ENCODE measurements at regions not wholly inside any gene's neighbourhood (a gene's known extent, or its start where the extent isn't known, plus 50 kb on each side); places are given as distances from the start of the nearest gene placed in this dataset.

- H2BK120ac ChIP-seq (ENCODE audit: low read depth, low read length), result no peak overlapping the region
- H2BK5ac ChIP-seq (ENCODE audit: low read length), result no peak overlapping the region
- H3K4me3 ChIP-seq (ENCODE audit: low read length in 2 of 2), result no peak overlapping the region
- H2BK15ac ChIP-seq (ENCODE audit: low read length), result no peak overlapping the region
- H2AFZ ChIP-seq (ENCODE audit: low read length), result peak overlapping the region; percentile 66
- no peak overlapping the region for H3K14ac ChIP-seq (ENCODE audit: low read length)
- no peak overlapping the region for H2AK5ac ChIP-seq (ENCODE audit: low read depth, low read length)
- H3K4me2 ChIP-seq (ENCODE audit: insufficient read depth, low read length, poor library complexity, severe bottlenecking), result no peak overlapping the region
- WGBS, 2 donors (ENCODE audit: extremely low coverage in 2 of 2, insufficient read length in 2 of 2, insufficient replicate concordance in 1 of 2), result no CpG with 5 or more reads among the region's 2 CpGs
- H3K4me1 ChIP-seq (ENCODE audit: control insufficient read depth in 2 of 2, insufficient read depth in 1 of 2, low read depth in 1 of 2, low read length in 2 of 2), result peaks cover 2 to 8% of the 10 kb centered on the region in 2 donors
- no peaks in the 10 kb centered on the region for H3K79me1 ChIP-seq (ENCODE audit: low read depth, low read length)
- H4K8ac ChIP-seq (ENCODE audit: low read depth, low read length), result no peak overlapping the region
- no peak for DNase-seq (ENCODE audit: low spot score)
- no peaks in the 10 kb centered on the region for H3K9me3 ChIP-seq (replicated peaks in 1 of 2; ENCODE audit: control insufficient read depth in 2 of 2, insufficient read depth in 1 of 2, low read depth in 1 of 2, low read length in 2 of 2)
- no peak overlapping the region for H3K9ac ChIP-seq (ENCODE audit: low read depth, low read length, poor library complexity)
- no peak overlapping the region for H3K27ac ChIP-seq (replicated peaks; ENCODE audit: low read length)
- no peak overlapping the region for H2BK12ac ChIP-seq (ENCODE audit: low read length)
- no peaks in the 10 kb centered on the region for H3K36me3 ChIP-seq (replicated peaks in 1 of 2; ENCODE audit: control insufficient read depth in 2 of 2, insufficient read depth in 2 of 2, low read length in 2 of 2)
- no peak overlapping the region for H3K18ac ChIP-seq (ENCODE audit: low read length)
- H3K23ac ChIP-seq (ENCODE audit: low read depth, low read length, poor library complexity), result no peak overlapping the region
- no peak overlapping the region for H4K91ac ChIP-seq (ENCODE audit: low read depth, low read length, poor library complexity)
- H3K4ac ChIP-seq (ENCODE audit: low read length), result no peak overlapping the region
- no peaks in the 10 kb centered on the region for H3K27me3 ChIP-seq (ENCODE audit: control insufficient read depth in 3 of 3, insufficient read depth in 3 of 3, low read depth in 1 of 3, low read length in 3 of 3)
Observed at GRCh38 chr7:12898004-12898403, 210.6 kb downstream of the ARL4A start.

DNA sequence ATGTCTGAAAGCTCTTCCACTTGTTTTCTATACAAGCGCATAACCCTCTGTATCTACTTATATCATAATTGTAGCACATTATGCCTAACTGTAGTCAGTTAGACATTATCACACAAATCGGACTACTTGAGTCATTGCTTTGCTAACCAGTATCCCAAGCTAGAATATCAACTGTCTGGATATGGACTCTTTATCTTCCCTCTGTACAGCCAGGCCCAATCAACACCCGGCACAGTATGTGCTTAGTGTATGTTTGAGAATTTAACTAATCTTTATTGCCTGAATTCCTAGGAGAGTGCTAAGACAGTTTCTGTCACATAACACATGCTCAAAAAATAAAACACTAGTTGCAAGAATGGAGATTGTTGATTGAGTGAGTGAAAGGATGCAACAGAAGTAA lies 211.2 kb downstream of the ARL4A start:
- WGBS, 2 donors (ENCODE audit: extremely low coverage in 2 of 2, insufficient read length in 2 of 2, insufficient replicate concordance in 1 of 2), result no CpG with 5 or more reads among the region's 3 CpGs
- DNase-seq (ENCODE audit: low spot score), result no peak
- H4K91ac ChIP-seq (ENCODE audit: low read depth, low read length, poor library complexity), result no peak overlapping the region
- no peak overlapping the region for H2BK120ac ChIP-seq (ENCODE audit: low read depth, low read length)
- H3K18ac ChIP-seq (ENCODE audit: low read length), result no peak overlapping the region
- no peaks in the 10 kb centered on the region for H3K27me3 ChIP-seq (ENCODE audit: control insufficient read depth in 3 of 3, insufficient read depth in 3 of 3, low read depth in 1 of 3, low read length in 3 of 3)
- no peak overlapping the region for H2BK5ac ChIP-seq (ENCODE audit: low read length)
- no peak overlapping the region for H3K4ac ChIP-seq (ENCODE audit: low read length)
- H2AFZ ChIP-seq (ENCODE audit: low read length), result peak overlapping the region; percentile 66
- H4K8ac ChIP-seq (ENCODE audit: low read depth, low read length), result no peak overlapping the region
- H3K23ac ChIP-seq (ENCODE audit: low read depth, low read length, poor library complexity), result no peak overlapping the region
- no peak overlapping the region for H3K4me2 ChIP-seq (ENCODE audit: insufficient read depth, low read length, poor library complexity, severe bottlenecking)
- H3K79me1 ChIP-seq (ENCODE audit: low read depth, low read length), result no peaks in the 10 kb centered on the region
- H3K9me3 ChIP-seq (replicated peaks in 1 of 2; ENCODE audit: control insufficient read depth in 2 of 2, insufficient read depth in 1 of 2, low read depth in 1 of 2, low read length in 2 of 2), result no peaks in the 10 kb centered on the region
- peaks cover 2 to 8% of the 10 kb centered on the region in 2 donors for H3K4me1 ChIP-seq (ENCODE audit: control insufficient read depth in 2 of 2, insufficient read depth in 1 of 2, low read depth in 1 of 2, low read length in 2 of 2)
- H2AK5ac ChIP-seq (ENCODE audit: low read depth, low read length), result no peak overlapping the region
- no peak overlapping the region for H3K9ac ChIP-seq (ENCODE audit: low read depth, low read length, poor library complexity)
- no peak overlapping the region for H3K27ac ChIP-seq (replicated peaks; ENCODE audit: low read length)
- no peak overlapping the region for H3K14ac ChIP-seq (ENCODE audit: low read length)
- H2BK15ac ChIP-seq (ENCODE audit: low read length), result no peak overlapping the region
- H3K36me3 ChIP-seq (replicated peaks in 1 of 2; ENCODE audit: control insufficient read depth in 2 of 2, insufficient read depth in 2 of 2, low read length in 2 of 2), result no peaks in the 10 kb centered on the region
- no peak overlapping the region for H2BK12ac ChIP-seq (ENCODE audit: low read length)
- H3K4me3 ChIP-seq (ENCODE audit: low read length in 2 of 2), result no peak overlapping the region

GRCh38 chr7:12905671-12906070 lies 218.2 kb downstream of the ARL4A start:
- Histone ChIP-seq H3K4ac (ENCODE audit: low read length) (no peak overlapping the region), H3K23ac (ENCODE audit: low read depth, low read length, poor library complexity) (no peak overlapping the region), H4K8ac (ENCODE audit: low read depth, low read length) (no peak overlapping the region), H3K4me3 (ENCODE audit: low read length in 2 of 2) (no peak overlapping the region), H3K27me3 (ENCODE audit: control insufficient read depth in 3 of 3, insufficient read depth in 3 of 3, low read depth in 1 of 3, low read length in 3 of 3) (no peaks in the 10 kb centered on the region), H3K14ac (ENCODE audit: low read length) (no peak overlapping the region), H3K18ac (ENCODE audit: low read length) (no peak overlapping the region), H3K9me3 (replicated peaks in 1 of 2; ENCODE audit: control insufficient read depth in 2 of 2, insufficient read depth in 1 of 2, low read depth in 1 of 2, low read length in 2 of 2) (peaks cover 0 to 8% of the 10 kb centered on the region in 2 donors), H2BK120ac (ENCODE audit: low read depth, low read length) (no peak overlapping the region), H4K91ac (ENCODE audit: low read depth, low read length, poor library complexity) (no peak overlapping the region), H3K27ac (replicated peaks; ENCODE audit: low read length) (no peak overlapping the region), H3K36me3 (replicated peaks in 1 of 2; ENCODE audit: control insufficient read depth in 2 of 2, insufficient read depth in 2 of 2, low read length in 2 of 2) (no peaks in the 10 kb centered on the region), H2BK12ac (ENCODE audit: low read length) (no peak overlapping the region), H3K79me1 (ENCODE audit: low read depth, low read length) (no peaks in the 10 kb centered on the region), H3K9ac (ENCODE audit: low read depth, low read length, poor library complexity) (no peak overlapping the region), H2AFZ (ENCODE audit: low read length) (no peak overlapping the region), H3K4me2 (ENCODE audit: insufficient read depth, low read length, poor library complexity, severe bottlenecking) (no peak overlapping the region), H2BK5ac (ENCODE audit: low read length) (no peak overlapping the region), H2AK5ac (ENCODE audit: low read depth, low read length) (no peak overlapping the region), H2BK15ac (ENCODE audit: low read length) (no peak overlapping the region), H3K4me1 (ENCODE audit: control insufficient read depth in 2 of 2, insufficient read depth in 1 of 2, low read depth in 1 of 2, low read length in 2 of 2) (no peaks in the 10 kb centered on the region)
- no CpG with 5 or more reads among the region's 5 CpGs for WGBS, 2 donors (ENCODE audit: extremely low coverage in 2 of 2, insufficient read length in 2 of 2, insufficient replicate concordance in 1 of 2)
- no peak for DNase-seq (ENCODE audit: low spot score)

DNA sequence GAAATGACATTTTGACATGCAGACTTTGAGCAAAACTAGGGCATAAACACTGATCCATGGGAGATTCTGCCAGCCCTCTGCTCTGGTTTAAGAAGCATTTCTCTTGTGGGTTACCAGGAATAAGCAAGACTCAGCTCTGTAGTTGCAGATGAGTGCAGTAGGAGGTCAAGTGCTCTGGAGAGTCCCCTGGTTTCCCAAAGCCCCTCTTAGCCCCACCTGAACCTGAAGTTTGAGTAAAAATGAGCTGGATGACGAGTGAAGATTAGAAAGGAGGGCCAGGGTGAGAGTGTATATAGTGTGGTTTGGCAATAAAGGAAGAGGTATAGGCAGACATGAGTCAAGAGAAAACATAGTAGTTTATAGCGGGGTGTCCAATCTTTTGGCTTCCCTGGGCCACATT lies 220.3 kb downstream of the ARL4A start:
- peaks cover 0 to 8% of the 10 kb centered on the region in 2 donors for H3K9me3 ChIP-seq (replicated peaks in 1 of 2; ENCODE audit: control insufficient read depth in 2 of 2, insufficient read depth in 1 of 2, low read depth in 1 of 2, low read length in 2 of 2)
- no peak for DNase-seq (ENCODE audit: low spot score)
- no peak overlapping the region for H3K23ac ChIP-seq (ENCODE audit: low read depth, low read length, poor library complexity)
- no peak overlapping the region for H3K14ac ChIP-seq (ENCODE audit: low read length)
- no peak overlapping the region for H4K91ac ChIP-seq (ENCODE audit: low read depth, low read length, poor library complexity)
- no peaks in the 10 kb centered on the region for H3K27me3 ChIP-seq (ENCODE audit: control insufficient read depth in 3 of 3, insufficient read depth in 3 of 3, low read depth in 1 of 3, low read length in 3 of 3)
- no peak overlapping the region for H2AFZ ChIP-seq (ENCODE audit: low read length)
- no peak overlapping the region for H2BK15ac ChIP-seq (ENCODE audit: low read length)
- no peak overlapping the region for H2AK5ac ChIP-seq (ENCODE audit: low read depth, low read length)
- no peaks in the 10 kb centered on the region for H3K79me1 ChIP-seq (ENCODE audit: low read depth, low read length)
- H3K4me2 ChIP-seq (ENCODE audit: insufficient read depth, low read length, poor library complexity, severe bottlenecking), result no peak overlapping the region
- no peak overlapping the region for H3K9ac ChIP-seq (ENCODE audit: low read depth, low read length, poor library complexity)
- H3K36me3 ChIP-seq (replicated peaks in 1 of 2; ENCODE audit: control insufficient read depth in 2 of 2, insufficient read depth in 2 of 2, low read length in 2 of 2), result no peaks in the 10 kb centered on the region
- H3K18ac ChIP-seq (ENCODE audit: low read length), result no peak overlapping the region
- 100% methylated on average over 1 of the region's 2 CpGs; no CpG with 5 or more reads in 1 of the 2 donors for WGBS, 2 donors (ENCODE audit: extremely low coverage in 2 of 2, insufficient read length in 2 of 2, insufficient replicate concordance in 1 of 2)
- no peak overlapping the region for H2BK5ac ChIP-seq (ENCODE audit: low read length)
- no peak overlapping the region for H3K27ac ChIP-seq (replicated peaks; ENCODE audit: low read length)
- H3K4me3 ChIP-seq (ENCODE audit: low read length in 2 of 2), result no peak overlapping the region
- no peak overlapping the region for H2BK120ac ChIP-seq (ENCODE audit: low read depth, low read length)
- H3K4ac ChIP-seq (ENCODE audit: low read length), result no peak overlapping the region
- H2BK12ac ChIP-seq (ENCODE audit: low read length), result no peak overlapping the region
- H4K8ac ChIP-seq (ENCODE audit: low read depth, low read length), result no peak overlapping the region
- no peaks in the 10 kb centered on the region for H3K4me1 ChIP-seq (ENCODE audit: control insufficient read depth in 2 of 2, insufficient read depth in 1 of 2, low read depth in 1 of 2, low read length in 2 of 2)

Data from neuronal stem cell (in vitro differentiated cells).